ENCODE measurements at regions not wholly inside any gene's neighbourhood (a gene's known extent, or its start where the extent isn't known, plus 50 kb on each side); places are given as distances from the start of the nearest gene placed in this dataset.

DNA sequence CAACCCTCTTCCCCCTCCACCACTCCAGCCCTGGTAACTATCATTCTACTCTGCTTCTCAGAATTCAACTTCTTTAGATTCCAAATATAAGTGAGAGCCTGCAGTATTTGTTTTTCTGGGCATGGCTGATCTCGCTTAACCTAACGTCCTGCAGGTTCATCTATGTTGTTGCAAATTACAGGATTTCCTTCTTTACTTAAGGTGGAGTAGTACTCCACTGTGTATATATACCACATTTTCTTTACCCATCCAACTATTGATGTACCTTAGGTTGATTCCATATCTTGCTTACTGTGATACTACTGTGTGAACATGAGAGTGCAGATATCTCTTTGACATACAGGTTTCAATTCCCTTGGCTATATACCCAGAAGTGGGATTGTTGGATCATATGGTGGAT lies 106.3 kb upstream of the ZNF366 start:
- no peak for DNase-seq

GRCh38 chr5:72612810-72613209 lies 105.6 kb upstream of the ZNF366 start:
- no peak for DNase-seq

- peak; percentile 63 for DNase-seq
Observed at GRCh38 chr5:72611118-72611730, 104.0 kb upstream of the ZNF366 start.

- DNase-seq, result no peak
Observed at GRCh38 chr5:72608926-72609325, 101.7 kb upstream of the ZNF366 start.

DNA sequence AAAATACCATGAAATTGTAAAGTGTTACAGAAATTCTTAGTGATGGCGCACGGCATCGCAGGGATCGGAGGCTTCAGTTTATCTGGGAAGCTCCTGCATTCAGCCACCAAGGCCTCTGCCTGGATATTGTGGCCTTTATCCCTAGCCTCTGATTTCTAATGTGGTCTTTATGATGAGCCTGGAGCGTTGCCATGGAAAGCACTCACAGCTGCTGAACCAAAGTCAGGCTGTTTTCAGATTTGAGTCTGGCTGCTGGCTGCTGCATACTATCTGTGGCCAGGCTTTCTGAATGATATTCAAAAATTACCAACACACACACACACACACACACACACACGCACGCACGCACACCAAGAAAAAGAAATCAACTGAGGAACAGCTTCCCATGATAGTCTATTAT lies 101.1 kb upstream of the ZNF366 start:
- no peak for DNase-seq

GRCh38 chr5:72607381-72607780 lies 100.2 kb upstream of the ZNF366 start:
- no peak for DNase-seq

- DNase-seq, result no peak
Observed at GRCh38 chr5:72606525-72606924, 99.3 kb upstream of the ZNF366 start.

DNA sequence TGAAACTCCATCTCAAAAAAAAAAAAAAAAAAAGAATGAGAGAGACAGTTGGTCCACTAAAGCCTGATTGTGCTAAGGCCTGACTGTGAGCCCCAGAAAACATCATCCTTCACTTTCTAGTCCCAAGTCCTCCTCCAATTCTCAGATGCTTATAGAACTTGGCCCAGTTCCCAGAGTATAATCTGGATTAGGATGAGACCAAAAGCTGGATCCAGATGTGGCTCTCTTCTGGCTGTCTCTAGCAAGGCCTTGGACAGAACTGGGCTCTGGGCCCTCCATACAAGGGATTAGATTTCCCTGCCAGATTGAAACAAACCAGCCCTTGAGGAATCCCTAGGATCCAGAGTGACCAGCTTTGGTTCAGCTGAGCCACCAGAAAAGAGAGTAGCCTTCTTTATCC lies 98.4 kb upstream of the ZNF366 start:
- no peak for DNase-seq

DNA sequence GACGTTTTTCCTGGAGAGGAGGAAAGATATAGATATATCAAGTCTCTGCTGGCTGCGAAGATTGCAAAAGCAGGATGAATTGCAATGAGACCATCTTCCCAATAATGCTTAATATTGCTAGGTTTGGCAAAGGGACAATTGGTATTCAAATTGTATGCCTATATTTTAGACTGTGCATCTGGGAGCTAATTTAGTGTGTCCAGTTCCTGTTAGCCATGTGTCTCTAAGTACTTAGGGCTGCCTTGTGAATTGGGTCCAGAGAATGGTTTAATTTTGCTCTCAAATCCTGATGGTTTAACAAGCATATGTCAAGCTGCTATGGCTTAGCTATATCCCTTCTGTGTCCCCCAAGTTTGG lies 97.6 kb upstream of the ZNF366 start:
- DNase-seq, result no peak

- no peak for DNase-seq
Observed at GRCh38 chr5:72604111-72604797, 97.0 kb upstream of the ZNF366 start.

DNA sequence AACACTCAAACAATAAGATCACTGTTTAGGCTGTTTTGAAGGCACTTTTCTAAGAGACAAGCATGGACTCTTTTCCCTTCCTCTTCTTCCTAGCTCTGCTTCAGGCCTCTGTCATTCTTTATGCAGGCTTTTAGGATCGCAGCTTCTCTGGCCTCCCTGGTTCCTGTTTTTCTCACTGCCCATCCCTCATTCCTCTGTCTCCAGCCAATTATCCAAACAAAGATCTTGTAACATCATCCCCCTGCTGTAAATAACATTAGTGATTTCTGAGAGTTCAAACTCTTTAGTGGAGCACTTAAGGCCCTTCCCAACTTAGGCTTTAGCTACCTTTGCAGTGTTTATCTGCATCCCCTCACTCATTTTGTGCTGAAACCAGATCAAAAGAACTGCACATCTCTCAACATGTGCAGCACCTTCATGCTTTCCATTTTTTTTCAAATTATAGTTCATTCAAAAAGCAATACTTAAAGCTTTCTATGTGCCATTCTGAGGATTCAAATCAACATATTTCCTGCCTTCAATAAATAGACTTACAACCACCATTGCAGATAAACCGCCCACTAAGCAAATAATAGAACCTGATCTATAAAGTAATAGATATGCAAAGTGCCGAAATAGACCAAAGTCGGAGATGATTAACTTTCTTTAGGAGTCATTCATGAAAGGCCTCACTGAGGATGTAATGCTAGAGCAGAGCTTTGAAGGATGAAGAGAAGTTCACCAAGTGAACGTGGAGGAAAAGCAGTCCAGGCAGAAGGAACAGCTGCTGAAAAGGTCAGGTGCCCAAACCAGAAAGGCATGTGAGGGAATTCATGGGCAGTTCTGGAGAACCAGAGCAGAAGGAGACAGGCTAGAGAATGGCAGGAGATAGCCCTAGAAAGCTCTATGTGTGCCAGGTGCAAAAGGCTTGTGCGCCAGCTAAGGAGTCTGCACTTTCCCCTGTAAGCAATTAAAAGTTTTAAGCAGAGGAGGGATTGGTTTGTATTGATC lies 95.8 kb upstream of the ZNF366 start:
- no peak for DNase-seq

- DNase-seq, result no peak
Observed at GRCh38 chr5:72601861-72602260, 94.7 kb upstream of the ZNF366 start.

DNA sequence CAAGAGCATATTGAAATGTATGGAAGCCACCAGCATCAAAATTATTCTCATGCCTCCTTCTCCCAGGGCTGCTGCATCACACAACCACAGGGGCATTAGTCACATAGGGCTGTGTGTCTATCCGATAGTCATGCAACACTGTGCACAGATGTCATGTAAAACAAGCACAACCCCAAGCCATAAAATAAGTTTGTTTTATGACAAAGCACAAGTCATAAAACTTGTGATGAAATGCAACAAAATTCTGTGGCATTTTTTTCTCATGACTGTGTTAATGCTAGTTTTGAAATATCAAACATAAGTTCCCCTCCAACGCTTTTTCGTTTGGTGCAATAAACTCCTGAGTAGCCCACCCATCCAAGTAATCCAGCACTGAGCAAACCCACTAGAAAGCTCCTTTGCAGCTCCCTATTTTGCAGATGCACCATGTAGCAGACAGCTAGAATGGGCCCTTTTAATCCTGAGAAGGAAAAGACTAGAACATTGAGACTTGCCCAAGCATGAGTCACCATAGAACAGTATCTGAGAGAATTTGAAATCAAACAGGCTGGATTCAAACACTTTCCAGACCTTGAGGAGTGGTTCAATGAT lies 93.3 kb upstream of the ZNF366 start:
- no peak for DNase-seq

DNA sequence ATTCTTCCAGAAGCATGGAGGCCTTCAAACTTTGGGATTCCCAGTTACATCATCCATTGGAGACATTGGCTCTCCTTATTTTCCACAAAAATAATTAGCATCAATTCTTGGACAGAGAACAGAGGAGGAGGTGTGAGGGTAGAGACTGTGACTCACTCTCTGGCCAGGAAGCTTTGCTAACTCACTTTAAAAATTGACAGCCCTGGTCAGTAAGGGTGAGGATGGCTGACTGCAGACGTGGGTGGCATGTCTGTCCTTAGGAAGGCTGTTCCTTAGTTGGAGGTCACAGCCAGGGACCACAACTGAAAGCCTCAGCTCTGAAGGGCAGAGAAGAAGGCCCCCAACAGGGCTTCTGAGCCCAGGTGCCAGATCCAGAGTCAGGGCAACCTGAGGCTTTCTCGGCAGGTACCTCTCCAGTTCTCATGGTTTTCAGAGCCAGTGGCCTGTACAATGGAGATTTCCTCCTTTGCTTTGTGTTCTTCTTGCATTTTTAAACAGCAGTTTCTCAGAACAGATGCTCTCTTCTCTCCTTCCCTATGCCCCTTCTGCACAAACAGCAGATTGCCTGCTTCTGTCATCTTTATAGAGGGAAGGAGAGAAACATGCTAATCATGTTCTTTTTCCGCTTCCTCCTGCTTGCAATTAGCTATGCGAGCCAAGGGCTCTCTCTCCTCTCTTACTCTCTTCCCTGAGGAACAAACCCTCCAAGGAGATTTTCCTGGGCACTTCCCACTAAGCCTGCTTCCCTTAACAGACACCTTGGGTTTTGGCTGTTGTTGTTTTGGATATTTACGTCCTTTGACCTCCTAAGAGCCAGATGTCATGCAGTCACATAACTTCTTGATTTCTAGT lies 92.5 kb upstream of the ZNF366 start:
- no peak for DNase-seq

DNA sequence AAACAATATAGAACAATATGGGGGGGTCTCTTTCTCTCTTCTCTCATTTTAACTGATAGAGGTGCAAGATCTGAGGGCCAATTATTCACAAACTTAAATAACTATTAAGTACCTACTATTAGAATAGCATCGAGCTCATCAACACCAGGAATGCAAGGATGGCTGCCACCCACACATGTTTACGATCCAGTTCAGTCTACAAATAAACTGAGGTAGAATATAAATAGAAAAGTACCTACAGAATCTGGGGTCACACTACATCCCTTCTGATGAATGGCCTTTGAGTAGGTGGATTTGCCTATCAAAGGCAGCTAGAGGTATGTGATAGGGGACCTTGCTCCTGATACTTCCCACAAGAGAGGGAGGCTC lies 91.8 kb upstream of the ZNF366 start:
- no peak for DNase-seq

GRCh38 chr5:72598401-72599064 lies 91.3 kb upstream of the ZNF366 start:
- DNase-seq, result peak; percentile 9

DNA sequence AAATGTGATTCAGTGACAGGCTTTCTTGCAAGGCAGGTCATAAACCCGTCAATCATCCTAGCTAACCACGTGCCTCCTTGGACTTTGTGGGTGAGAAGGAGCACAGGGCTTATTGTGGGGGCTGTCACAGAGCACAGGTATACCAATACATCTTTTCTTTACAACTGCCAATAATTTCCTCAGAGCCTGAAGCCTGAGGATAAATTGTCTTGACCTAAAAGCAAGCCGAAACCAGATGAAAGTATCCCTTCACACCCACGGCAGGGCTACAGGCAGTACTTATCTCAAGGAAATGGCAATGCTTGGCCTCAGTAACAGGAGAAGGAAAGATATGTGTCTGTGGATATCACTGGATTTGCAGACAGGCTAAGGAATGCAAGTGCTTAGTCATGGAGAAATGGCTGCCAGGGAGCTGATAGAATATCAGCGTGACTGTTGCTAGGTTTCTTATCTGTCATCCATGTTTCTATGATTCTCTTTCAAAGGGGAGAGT lies 90.3 kb upstream of the ZNF366 start:
- DNase-seq, result peak; percentile 87

- peak; percentile 6 for DNase-seq
Observed at GRCh38 chr5:72596956-72597355, 89.7 kb upstream of the ZNF366 start.

GRCh38 chr5:72588640-72589039 lies 81.4 kb upstream of the ZNF366 start:
- DNase-seq, result no peak

DNA sequence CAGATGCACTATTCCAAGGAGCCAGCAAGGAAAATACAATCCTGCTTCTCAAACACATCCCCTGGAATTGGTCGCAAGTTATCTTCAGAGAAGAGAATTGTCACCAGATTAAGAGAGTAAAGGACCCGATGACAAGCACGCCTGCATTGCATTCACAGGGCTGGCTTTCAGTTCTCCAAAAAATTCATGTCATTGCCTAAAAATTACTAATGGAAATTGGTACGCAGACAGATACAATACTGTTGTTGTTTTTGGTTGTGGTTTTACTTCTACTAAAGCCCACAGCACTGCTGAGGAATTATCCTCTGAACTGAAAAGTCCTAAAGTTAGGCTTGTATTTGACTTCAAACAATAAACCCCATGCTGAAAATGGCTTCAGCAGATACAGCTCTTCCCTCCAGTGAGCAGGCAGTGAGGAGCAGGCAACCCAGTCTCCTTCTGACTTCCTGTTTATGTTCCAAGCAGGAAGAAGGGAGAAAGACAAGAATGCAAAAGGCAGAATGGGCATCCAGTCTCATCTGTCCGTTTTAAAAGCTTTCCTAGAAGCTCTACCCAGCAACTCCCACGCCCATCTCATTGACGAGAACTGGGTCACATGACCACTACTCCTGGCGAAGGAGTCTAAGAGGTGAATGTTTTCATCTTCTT lies 80.6 kb upstream of the ZNF366 start:
- no peak for DNase-seq
